Kidney (tissue), 13 donors: ENCODE measurements at regions not wholly inside any gene's neighbourhood (a gene's known extent, or its start where the extent isn't known, plus 50 kb on each side); places are given as distances from the start of the nearest gene placed in this dataset.

ENCODE experiments used
- DNase-seq, 5 donors: peaks; one replicate each; pipeline ENCODE4 v3.0.0-alpha.2; 2013 to 2020
- FAIRE-seq: peaks from 2 replicates; lab custom pipeline; 2012; peaks lifted over from hg19 to GRCh38; lab: Jason Lieb, UNC
- H3K27ac ChIP-seq, 2 donors: one replicate each; pipeline ENCODE4 v1.7.0; 2013; ENCODE audit warnings: low read depth in 2 of 2, low read length in 2 of 2, inconsistent platforms in 1 of 2
- H3K27me3 ChIP-seq: one replicate; pipeline ENCODE4 v1.7.1; 2013; ENCODE audit warnings: low read length, inconsistent platforms; ENCODE audit not compliant: control insufficient read depth, insufficient read depth
- H3K36me3 ChIP-seq, 3 donors: one replicate each; pipeline versions ENCODE4 v1.7.0 to v1.7.1; 2013; ENCODE audit warnings: low read length in 3 of 3, control low read depth in 1 of 3, inconsistent platforms in 1 of 3; ENCODE audit not compliant: insufficient read depth in 3 of 3, control insufficient read depth in 2 of 3
- H3K4me1 ChIP-seq, 3 donors: one replicate each; pipeline versions ENCODE4 v1.7.0 to v1.7.1; 2013; ENCODE audit warnings: low read length in 3 of 3, inconsistent platforms in 1 of 3, low read depth in 1 of 3; ENCODE audit not compliant: control insufficient read depth in 2 of 3, insufficient read depth in 2 of 3
- H3K4me3 ChIP-seq, 3 donors: one replicate each; pipeline versions ENCODE4 v1.7.0 to v1.8.1; 2013; ENCODE audit warnings: low read length in 3 of 3, control low read depth in 1 of 3, inconsistent platforms in 1 of 3
- H3K9ac ChIP-seq, 3 donors: one replicate each; pipeline versions ENCODE4 v1.7.0 to v1.7.1; 2013; ENCODE audit warnings: low read length in 3 of 3, control low read depth in 1 of 3, inconsistent platforms in 1 of 3
- H3K9me3 ChIP-seq, 3 donors: one replicate each; pipeline versions ENCODE4 v1.7.0 to v1.7.1; 2013; ENCODE audit warnings: low read length in 3 of 3, control low read depth in 1 of 3, inconsistent platforms in 1 of 3; ENCODE audit not compliant: control insufficient read depth in 2 of 3, insufficient read depth in 1 of 3
- intact Hi-C: fragments of 100-400 bp; cut with DNase I; formaldehyde crosslinking; loops from one replicate; pipeline ENCODE4 v1.11.1; 2022
- TF ChIP-seq, protein P1 (sequence below): IDR thresholded peaks from 3 replicates; pipeline ENCODE4 v1.5.1; 2012; ENCODE audit warnings: mild to moderate bottlenecking, moderate library complexity, borderline replicate concordance; ENCODE audit not compliant: insufficient read depth; ENCODE audit errors: extremely low read depth
- donor health status: control.
- donor health status: control.
- donor health status: control.
- donor health status: control.
- donor health status: control.
- donor health status: DM: yes; HTN: yes; CAD: no.
- donor health status: Normal renal cell carcinoma (clear cell type).

DNA sequence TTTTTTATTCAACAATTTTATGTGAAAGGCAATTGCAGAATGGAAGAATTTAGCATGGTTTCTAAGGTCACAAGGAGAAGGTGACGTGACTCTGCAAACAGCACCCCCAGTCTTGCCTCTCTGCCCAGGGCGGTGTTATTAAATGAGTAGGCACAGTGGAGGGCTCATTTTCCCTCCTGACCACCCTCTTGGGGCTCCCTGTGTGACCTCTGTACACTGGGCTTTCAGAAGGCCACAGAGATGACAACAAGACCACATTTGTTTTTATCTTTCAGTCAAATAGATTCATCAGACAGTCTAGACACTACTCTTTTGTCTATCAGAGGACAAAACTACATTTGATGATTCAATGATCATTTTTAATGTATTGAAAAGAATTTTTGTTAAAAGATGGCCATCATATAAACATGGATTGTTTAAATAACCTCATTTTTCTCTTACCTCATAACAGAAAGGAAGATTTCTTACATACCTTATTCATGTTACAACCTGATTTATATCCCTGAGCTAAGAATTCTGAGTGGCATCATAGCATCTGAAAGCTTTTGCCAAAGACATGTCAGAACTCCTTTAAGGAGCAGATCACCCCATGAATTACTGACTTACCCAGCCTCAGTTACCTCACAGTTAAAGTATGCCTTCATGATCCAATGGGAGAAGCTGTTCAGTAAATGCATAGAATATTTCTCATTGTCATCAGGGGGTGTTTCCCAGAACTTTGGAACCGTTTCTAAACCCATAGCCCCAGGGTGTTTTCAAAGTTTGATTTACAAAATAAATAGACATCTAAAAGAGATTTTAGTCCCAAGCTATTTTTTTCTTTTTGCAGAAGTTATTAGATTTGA, 184.0 kb upstream of the RFC3 start:
- Histone ChIP-seq H3K4me1 (peaks cover 0 to 3% (median 2%) of the 10 kb centered on the region in 3 donors), H3K27ac (no peak overlapping the region), H3K9ac (no peak overlapping the region), H3K4me3 (no peak overlapping the region), H3K27me3 (no peaks in the 10 kb centered on the region), H3K36me3 (no peaks in the 10 kb centered on the region), H3K9me3 (no peaks in the 10 kb centered on the region)
- DNase-seq (peak in 1 of 5 donors; percentile 57), FAIRE-seq (no peak)
- intact Hi-C loops: no loop called here
- TF ChIP-seq, protein P1, sequence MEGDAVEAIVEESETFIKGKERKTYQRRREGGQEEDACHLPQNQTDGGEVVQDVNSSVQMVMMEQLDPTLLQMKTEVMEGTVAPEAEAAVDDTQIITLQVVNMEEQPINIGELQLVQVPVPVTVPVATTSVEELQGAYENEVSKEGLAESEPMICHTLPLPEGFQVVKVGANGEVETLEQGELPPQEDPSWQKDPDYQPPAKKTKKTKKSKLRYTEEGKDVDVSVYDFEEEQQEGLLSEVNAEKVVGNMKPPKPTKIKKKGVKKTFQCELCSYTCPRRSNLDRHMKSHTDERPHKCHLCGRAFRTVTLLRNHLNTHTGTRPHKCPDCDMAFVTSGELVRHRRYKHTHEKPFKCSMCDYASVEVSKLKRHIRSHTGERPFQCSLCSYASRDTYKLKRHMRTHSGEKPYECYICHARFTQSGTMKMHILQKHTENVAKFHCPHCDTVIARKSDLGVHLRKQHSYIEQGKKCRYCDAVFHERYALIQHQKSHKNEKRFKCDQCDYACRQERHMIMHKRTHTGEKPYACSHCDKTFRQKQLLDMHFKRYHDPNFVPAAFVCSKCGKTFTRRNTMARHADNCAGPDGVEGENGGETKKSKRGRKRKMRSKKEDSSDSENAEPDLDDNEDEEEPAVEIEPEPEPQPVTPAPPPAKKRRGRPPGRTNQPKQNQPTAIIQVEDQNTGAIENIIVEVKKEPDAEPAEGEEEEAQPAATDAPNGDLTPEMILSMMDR: no peak

DNA sequence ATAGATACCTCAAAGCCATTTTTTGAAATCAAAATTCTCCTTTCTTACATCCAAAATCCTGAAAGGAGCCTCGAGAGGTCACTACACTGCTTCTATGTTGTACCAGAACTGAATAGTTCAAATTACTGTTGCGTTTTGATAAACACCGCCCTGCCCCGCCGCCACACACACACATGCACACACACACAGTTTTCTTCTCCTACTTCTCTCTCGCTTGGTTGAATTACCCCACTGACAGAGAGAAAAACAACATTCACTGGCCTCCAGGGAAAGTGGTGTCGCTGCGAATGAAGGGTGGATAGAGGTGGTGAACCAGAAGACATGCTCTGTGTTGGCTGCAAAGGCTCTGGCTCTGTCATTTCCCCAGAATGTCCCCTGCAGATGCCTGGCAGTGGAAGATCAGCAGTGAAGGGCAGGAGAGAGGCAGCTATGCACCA, 183.4 kb upstream of the RFC3 start:
- Histone ChIP-seq H3K27me3 (no peaks in the 10 kb centered on the region), H3K9me3 (no peaks in the 10 kb centered on the region), H3K27ac (no peak overlapping the region), H3K4me1 (peaks cover 0 to 3% (median 2%) of the 10 kb centered on the region in 3 donors), H3K9ac (no peak overlapping the region), H3K4me3 (peak overlapping the region in 1 of 3 donors; percentile 17), H3K36me3 (no peaks in the 10 kb centered on the region)
- FAIRE-seq (no peak), DNase-seq (peak in 4 of 5 donors; percentile 52 to 77 (median 69))
- TF ChIP-seq, protein P1: no peak
- intact Hi-C loops: no loop called here

DNA sequence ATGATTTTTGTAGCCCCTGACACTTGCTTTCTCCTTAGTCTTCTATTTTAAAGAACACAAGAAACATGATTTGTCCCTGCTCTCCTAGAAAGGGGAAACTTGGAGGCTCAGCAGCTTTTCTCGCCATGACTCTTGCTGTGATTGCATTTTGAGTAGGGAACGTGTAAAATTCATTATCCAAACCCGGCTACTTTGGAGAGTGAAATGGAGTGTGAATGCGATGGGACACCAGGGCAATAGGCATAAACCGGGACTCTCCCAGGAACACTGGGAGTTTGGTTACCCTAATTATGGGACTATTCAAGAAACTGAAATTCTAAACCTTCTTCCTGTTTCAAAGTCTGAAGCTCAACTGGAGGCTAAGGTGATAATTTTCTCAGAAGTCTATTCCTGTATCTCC, 181.7 kb upstream of the RFC3 start:
- TF ChIP-seq, protein P1: no peak
- FAIRE-seq: no peak
- H3K27me3 ChIP-seq: no peaks in the 10 kb centered on the region
- H3K27ac ChIP-seq: no peak overlapping the region
- no peak overlapping the region for H3K4me3 ChIP-seq
- DNase-seq: no peak
- no peak overlapping the region for H3K9ac ChIP-seq
- H3K4me1 ChIP-seq: peaks cover 0 to 3% (median 2%) of the 10 kb centered on the region in 3 donors
- no peaks in the 10 kb centered on the region for H3K36me3 ChIP-seq
- H3K9me3 ChIP-seq: no peaks in the 10 kb centered on the region
- intact Hi-C loops: no loop called here
